H1 (cell line): ENCODE measurements at regions not wholly inside any gene's neighbourhood (a gene's known extent, or its start where the extent isn't known, plus 50 kb on each side); places are given as distances from the start of the nearest gene placed in this dataset.

ENCODE experiments used
- CTCF ChIP-seq, 3 experiments: IDR thresholded peaks; 1 replicate in 2 of 3; 2 replicates in 1 of 3; pipeline versions ENCODE4 v1.5.1 to v1.6.1; 2011; ENCODE audit warnings: low read length in 3 of 3, mild to moderate bottlenecking in 3 of 3, inconsistent platforms in 2 of 3, low read depth in 1 of 3, moderate library complexity in 1 of 3; ENCODE audit not compliant: insufficient read depth in 1 of 3; ENCODE audit errors: control extremely low read depth in 1 of 3
- EP300 ChIP-seq, 2 experiments: IDR thresholded peaks; 1 replicate in 1 of 2; 2 replicates in 1 of 2; pipeline ENCODE4 v1.6.1; 2011 to 2012; ENCODE audit warnings: low read depth in 2 of 2, low read length in 2 of 2, mild to moderate bottlenecking in 2 of 2, borderline replicate concordance in 1 of 2, inconsistent platforms in 1 of 2, moderate library complexity in 1 of 2
- MAFK ChIP-seq: IDR thresholded peaks from 2 replicates; pipeline ENCODE4 v1.6.1; 2012; ENCODE audit warnings: low read depth, mild to moderate bottlenecking, improper control_type of control experiment, low read length
- POLR2A ChIP-seq, 2 experiments: IDR thresholded peaks; 1 replicate in 1 of 2; 2 replicates in 1 of 2; pipeline ENCODE4 v1.6.1; 2011; ENCODE audit warnings: low read depth in 2 of 2, low read length in 2 of 2, mild to moderate bottlenecking in 2 of 2; ENCODE audit errors: control extremely low read depth in 1 of 2
- POLR2AphosphoS5 ChIP-seq: IDR thresholded peaks from 2 replicates; pipeline ENCODE4 v1.6.1; 2011; ENCODE audit warnings: low read depth, low read length
- RNF2 ChIP-seq: fragments of 200-900, 300-1000 bp; sonication (generic); IDR thresholded peaks from 2 replicates; pipeline ENCODE4 v1.7.1; 2016; ENCODE audit warnings: borderline replicate concordance, low read depth, mild to moderate bottlenecking, antibody characterized with exemption, low read length; ENCODE audit not compliant: poor library complexity, severe bottlenecking; ENCODE audit errors: missing control alignments
- SAP30 ChIP-seq: fragments of 300-600 bp; sonication (generic); IDR thresholded peaks from 2 replicates; pipeline ENCODE4 v1.7.1; 2012; ENCODE audit warnings: low read length, moderate library complexity, mild to moderate bottlenecking, inconsistent platforms; ENCODE audit not compliant: insufficient read depth, insufficient replicate concordance
- SIN3A ChIP-seq, 2 experiments: IDR thresholded peaks in 1 of 2; conservative IDR thresholded peaks in 1 of 2; 2 replicates each; pipeline ENCODE4 v1.6.1; 2011 to 2012; ENCODE audit warnings: low read length in 2 of 2, improper control_type of control experiment in 1 of 2, low read depth in 1 of 2, mild to moderate bottlenecking in 1 of 2
- SP1 ChIP-seq: IDR thresholded peaks from 2 replicates; pipeline ENCODE4 v1.6.1; 2011; ENCODE audit warnings: low read depth, low read length
- TAF1 ChIP-seq: IDR thresholded peaks from 2 replicates; pipeline ENCODE4 v1.6.1; 2011; ENCODE audit warnings: mild to moderate bottlenecking, low read depth, low read length
- TEAD4 ChIP-seq: IDR thresholded peaks from 2 replicates; pipeline ENCODE4 v1.6.1; 2012; ENCODE audit warnings: low read depth, low read length, inconsistent platforms, mixed read lengths
- USF2 ChIP-seq: IDR thresholded peaks from 2 replicates; pipeline ENCODE4 v1.6.1; 2011; ENCODE audit warnings: low read length, improper control_type of control experiment
- YY1 ChIP-seq: IDR thresholded peaks from 2 replicates; pipeline ENCODE4 v1.6.1; 2011; ENCODE audit warnings: low read depth, mild to moderate bottlenecking, low read length
- TF ChIP-seq, protein P1 (sequence below): IDR thresholded peaks from 2 replicates; pipeline ENCODE4 v1.6.1; 2012; ENCODE audit warnings: inconsistent platforms

GRCh38 chr16:17541324-17541723 lies 70.6 kb upstream of the XYLT1 start:
- TF ChIP-seq POLR2A (IDR thresholded peaks at IDR 0.05; ENCODE audit: control extremely low read depth in 1 of 2, low read depth in 2 of 2, low read length in 2 of 2) (no peak), MAFK (no peak), SP1 (no peak), CTCF (IDR thresholded peaks at IDR 0.05; ENCODE audit: control extremely low read depth in 1 of 3, insufficient read depth in 1 of 3, low read depth in 1 of 3, low read length in 3 of 3) (no peak), TEAD4 (no peak), SIN3A (conservative IDR thresholded peaks at IDR 0.05 in 1 of 2, IDR thresholded peaks at IDR 0.05 in 1 of 2; ENCODE audit: low read depth in 1 of 2, low read length in 2 of 2) (no peak), SAP30 (no peak), USF2 (no peak), TAF1 (no peak), POLR2AphosphoS5 (no peak), EP300 (IDR thresholded peaks at IDR 0.05; ENCODE audit: borderline replicate concordance in 1 of 2, low read depth in 2 of 2, low read length in 2 of 2) (no peak), RNF2 (no peak), YY1 (no peak)
- TF ChIP-seq, protein P1, sequence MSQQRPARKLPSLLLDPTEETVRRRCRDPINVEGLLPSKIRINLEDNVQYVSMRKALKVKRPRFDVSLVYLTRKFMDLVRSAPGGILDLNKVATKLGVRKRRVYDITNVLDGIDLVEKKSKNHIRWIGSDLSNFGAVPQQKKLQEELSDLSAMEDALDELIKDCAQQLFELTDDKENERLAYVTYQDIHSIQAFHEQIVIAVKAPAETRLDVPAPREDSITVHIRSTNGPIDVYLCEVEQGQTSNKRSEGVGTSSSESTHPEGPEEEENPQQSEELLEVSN, result no peak
